GM13976 (cell line): ENCODE measurements at regions not wholly inside any gene's neighbourhood (a gene's known extent, or its start where the extent isn't known, plus 50 kb on each side); places are given as distances from the start of the nearest gene placed in this dataset.

Experiments used
- DNase-seq: peaks from one replicate; pipeline ENCODE4 v3.0.0; 2012; ENCODE audit warnings: low spot score
- CTCF ChIP-seq: IDR thresholded peaks from 2 replicates; pipeline ENCODE4 v1.5.1; 2012; ENCODE audit warnings: borderline replicate concordance, mild to moderate bottlenecking; ENCODE audit not compliant: insufficient read depth; ENCODE audit errors: extremely low read depth, missing control alignments, control extremely low read depth
- in situ Hi-C: fragments of 300-500 bp; cut with MboI; formaldehyde crosslinking; loops from one replicate; pipeline ENCODE4 v1.12.0; 2022; ENCODE audit warnings: low sequenced_read_pairs, mixed read lengths, inconsistent platforms; ENCODE audit not compliant: unreplicated experiment

- DNase-seq: no peak
- in situ Hi-C loops: no loop called here
- no peak for TF ChIP-seq CTCF
These were observed 256.2 kb upstream of the SMC2 start for GRCh38 chr9:103837940-103838339.

GRCh38 chr9:103839197-103839596 lies 254.9 kb upstream of the SMC2 start:
- no peak for DNase-seq
- in situ Hi-C loops: no loop called here
- TF ChIP-seq CTCF: no peak

- no peak for TF ChIP-seq CTCF
- no peak for DNase-seq
- in situ Hi-C loops: no loop called here
These were observed 226.2 kb upstream of the SMC2 start for GRCh38 chr9:103867886-103868285.

GRCh38 chr9:103872811-103873210 lies 221.3 kb upstream of the SMC2 start:
- no peak for DNase-seq
- no peak for TF ChIP-seq CTCF
- in situ Hi-C loops: no loop called here

- TF ChIP-seq CTCF: no peak
- in situ Hi-C loops: no loop called here
- no peak for DNase-seq
These were observed 212.7 kb upstream of the SMC2 start for GRCh38 chr9:103881419-103881818.

GRCh38 chr9:103889989-103890388 lies 204.1 kb upstream of the SMC2 start:
- in situ Hi-C loops: no loop called here
- no peak for TF ChIP-seq CTCF
- DNase-seq: no peak

GRCh38 chr9:103894184-103894583 lies 199.9 kb upstream of the SMC2 start:
- no peak for DNase-seq
- in situ Hi-C loops: no loop called here
- no peak for TF ChIP-seq CTCF
